MCF 10A (cell line): ENCODE measurements at regions not wholly inside any gene's neighbourhood (a gene's known extent, or its start where the extent isn't known, plus 50 kb on each side); places are given as distances from the start of the nearest gene placed in this dataset.

Experiments
- BruUV-seq: library from RNA; stranded (reverse); fragments of 400-500 nt; replicated peaks from 2 replicates; lab custom pipeline; 2021; lab: Mats Ljungman, UMichigan
- CTCF ChIA-PET: fragments of 300-600 bp; sonication (Branson Sonifier 250); formaldehyde crosslinking; extraction: SDS; loops from one replicate; lab custom pipeline; 2021; ENCODE audit warnings: antibody characterized with exemption, inconsistent platforms; lab: Yijun Ruan, JAX
- POLR2A ChIA-PET: fragments of 300-600, 350-650 bp; sonication (Branson Sonifier 250); formaldehyde crosslinking; extraction: SDS; loops from one replicate; lab custom pipeline; 2020; ENCODE audit warnings: antibody characterized with exemption, inconsistent platforms; lab: Yijun Ruan, JAX
- DNase-seq: peaks from one replicate; pipeline ENCODE4 v3.0.0-alpha.2; 2018; ENCODE audit not compliant: unreplicated experiment
- H3K27ac Mint-ChIP-seq: one replicate; pipeline ENCODE4 v1.8.0; 2022; ENCODE audit warnings: mild to moderate bottlenecking, low read depth, mixed read lengths; ENCODE audit not compliant: unreplicated experiment
- H3K27me3 Mint-ChIP-seq: one replicate; pipeline ENCODE4 v1.8.0; 2022; ENCODE audit warnings: mixed read lengths; ENCODE audit not compliant: insufficient read depth, unreplicated experiment
- H3K36me3 Mint-ChIP-seq: one replicate; pipeline ENCODE4 v1.8.0; 2022; ENCODE audit warnings: mild to moderate bottlenecking, moderate library complexity, mixed read lengths; ENCODE audit not compliant: insufficient read depth, unreplicated experiment
- H3K4me1 Mint-ChIP-seq: one replicate; pipeline ENCODE4 v1.8.0; 2022; ENCODE audit warnings: mixed read lengths; ENCODE audit not compliant: insufficient read depth, unreplicated experiment
- H3K4me3 Mint-ChIP-seq: one replicate; pipeline ENCODE4 v1.8.0; 2022; ENCODE audit warnings: mild to moderate bottlenecking, moderate library complexity, mixed read lengths; ENCODE audit not compliant: unreplicated experiment
- H3K9me3 Mint-ChIP-seq: one replicate; pipeline ENCODE4 v1.8.0; 2022; ENCODE audit warnings: mixed read lengths; ENCODE audit not compliant: unreplicated experiment
- intact Hi-C: fragments of 100-400 bp; cut with micrococcal nuclease; formaldehyde crosslinking; loops from 2 replicates; pipeline ENCODE4 v1.14.1; 2022
- TF ChIP-seq, protein P1 (sequence below): fragments of 200-600 bp; IDR thresholded peaks from one replicate; pipeline ENCODE4 v1.8.0; 2022; ENCODE audit warnings: antibody characterized with exemption, mild to moderate bottlenecking; ENCODE audit not compliant: unreplicated experiment

DNA sequence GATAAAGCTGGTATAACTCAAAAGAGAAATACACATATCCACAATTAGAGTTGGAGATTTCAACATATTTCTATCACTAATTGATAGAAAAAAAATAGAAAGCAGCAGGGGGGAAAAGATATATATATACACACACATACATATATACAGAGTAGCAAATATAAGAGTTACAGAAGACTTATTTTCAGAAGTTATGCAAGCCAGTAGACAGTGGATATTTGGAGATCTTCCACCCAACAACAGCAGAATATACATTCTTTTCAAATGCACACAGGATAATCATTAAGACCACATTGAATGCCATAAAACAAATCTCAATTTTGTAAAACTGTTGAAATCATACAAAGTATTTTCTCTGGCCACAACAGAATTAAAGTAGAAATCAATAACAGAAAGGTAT, 192.8 kb downstream of the LACC1 start:
- ChIA-PET CTCF (interaction anchor here (0.6 to 1.0 kb wide), 3 partner anchors 31 to 82 kb away, joined by 3 to 5 read pairs (median 4); no protein-coding TSS in a partner anchor), POLR2A (interaction anchor here (0.6 to 1.0 kb wide), 3 partner anchors 19 to 70 kb away, joined by 3 to 4 read pairs (median 3); no protein-coding TSS in a partner anchor)
- no peaks in the 10 kb centered on the region for H3K27me3 Mint-ChIP-seq
- no peak for DNase-seq
- peaks cover 6% of the 10 kb centered on the region for H3K4me1 Mint-ChIP-seq
- no peaks in the 10 kb centered on the region for H3K36me3 Mint-ChIP-seq
- BruUV-seq, result no TSS peak
- no peak overlapping the region for H3K4me3 Mint-ChIP-seq
- H3K27ac Mint-ChIP-seq, result no peak overlapping the region
- intact Hi-C loops, result no loop called here
- H3K9me3 Mint-ChIP-seq, result peaks cover 44% of the 10 kb centered on the region
- TF ChIP-seq, protein P1, sequence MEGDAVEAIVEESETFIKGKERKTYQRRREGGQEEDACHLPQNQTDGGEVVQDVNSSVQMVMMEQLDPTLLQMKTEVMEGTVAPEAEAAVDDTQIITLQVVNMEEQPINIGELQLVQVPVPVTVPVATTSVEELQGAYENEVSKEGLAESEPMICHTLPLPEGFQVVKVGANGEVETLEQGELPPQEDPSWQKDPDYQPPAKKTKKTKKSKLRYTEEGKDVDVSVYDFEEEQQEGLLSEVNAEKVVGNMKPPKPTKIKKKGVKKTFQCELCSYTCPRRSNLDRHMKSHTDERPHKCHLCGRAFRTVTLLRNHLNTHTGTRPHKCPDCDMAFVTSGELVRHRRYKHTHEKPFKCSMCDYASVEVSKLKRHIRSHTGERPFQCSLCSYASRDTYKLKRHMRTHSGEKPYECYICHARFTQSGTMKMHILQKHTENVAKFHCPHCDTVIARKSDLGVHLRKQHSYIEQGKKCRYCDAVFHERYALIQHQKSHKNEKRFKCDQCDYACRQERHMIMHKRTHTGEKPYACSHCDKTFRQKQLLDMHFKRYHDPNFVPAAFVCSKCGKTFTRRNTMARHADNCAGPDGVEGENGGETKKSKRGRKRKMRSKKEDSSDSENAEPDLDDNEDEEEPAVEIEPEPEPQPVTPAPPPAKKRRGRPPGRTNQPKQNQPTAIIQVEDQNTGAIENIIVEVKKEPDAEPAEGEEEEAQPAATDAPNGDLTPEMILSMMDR, result no peak

DNA sequence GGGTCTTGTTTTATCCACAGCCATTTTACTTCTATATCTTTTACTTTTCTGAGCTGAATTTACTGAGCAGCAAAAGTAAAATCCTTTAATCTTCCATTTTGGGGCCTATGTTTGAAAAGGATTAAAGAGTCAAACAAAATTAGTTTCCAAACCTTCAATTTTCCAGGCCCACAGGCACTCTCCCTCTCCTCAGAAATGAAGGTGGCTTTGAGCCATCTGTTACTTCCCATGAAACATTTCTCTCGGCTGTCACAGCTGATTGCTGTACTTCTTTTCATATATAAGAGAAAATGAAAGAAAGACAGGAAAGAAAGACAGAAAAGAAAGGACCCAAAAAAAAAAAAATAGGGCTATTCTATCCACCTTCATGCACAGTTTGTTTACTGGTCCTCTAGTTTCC, 194.9 kb downstream of the LACC1 start:
- BruUV-seq, result no TSS peak
- H3K9me3 Mint-ChIP-seq, result peaks cover 35% of the 10 kb centered on the region
- no peaks in the 10 kb centered on the region for H3K4me1 Mint-ChIP-seq
- H3K4me3 Mint-ChIP-seq, result no peak overlapping the region
- TF ChIP-seq, protein P1, result no peak
- no peaks in the 10 kb centered on the region for H3K36me3 Mint-ChIP-seq
- ChIA-PET CTCF (no interaction called here), POLR2A (interaction anchor here (0.8 kb wide), 1 partner anchor 67 kb away, joined by 4 read pairs; no protein-coding TSS in a partner anchor)
- H3K27me3 Mint-ChIP-seq, result no peaks in the 10 kb centered on the region
- intact Hi-C loops, result no loop called here
- no peak for DNase-seq
- no peak overlapping the region for H3K27ac Mint-ChIP-seq

DNA sequence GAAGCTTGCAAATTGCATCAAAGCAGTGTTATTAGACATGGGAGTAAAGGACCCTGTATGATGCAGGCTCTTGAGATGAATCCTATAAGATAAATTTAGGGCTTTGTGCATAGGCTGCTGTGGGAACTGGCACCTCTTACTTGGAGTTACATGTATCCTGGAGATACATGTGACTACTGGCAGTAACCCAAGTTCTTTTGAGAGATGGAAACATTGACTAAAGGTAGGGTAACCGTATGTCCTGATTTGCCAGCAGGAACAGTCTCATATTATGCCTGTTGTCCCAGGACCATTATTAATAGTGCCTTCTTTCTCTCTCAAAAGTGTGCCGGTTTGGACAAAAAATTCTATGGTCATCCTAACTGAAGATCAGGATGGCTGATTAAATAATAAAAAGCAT, 195.4 kb downstream of the LACC1 start:
- H3K36me3 Mint-ChIP-seq, result no peaks in the 10 kb centered on the region
- H3K4me1 Mint-ChIP-seq, result no peaks in the 10 kb centered on the region
- H3K4me3 Mint-ChIP-seq, result no peak overlapping the region
- no peak for DNase-seq
- no peak overlapping the region for H3K27ac Mint-ChIP-seq
- intact Hi-C loops, result no loop called here
- ChIA-PET POLR2A (no interaction called here), CTCF (no interaction called here)
- TF ChIP-seq, protein P1, result no peak
- peaks cover 32% of the 10 kb centered on the region for H3K9me3 Mint-ChIP-seq
- no peaks in the 10 kb centered on the region for H3K27me3 Mint-ChIP-seq
- no TSS peak for BruUV-seq

DNA sequence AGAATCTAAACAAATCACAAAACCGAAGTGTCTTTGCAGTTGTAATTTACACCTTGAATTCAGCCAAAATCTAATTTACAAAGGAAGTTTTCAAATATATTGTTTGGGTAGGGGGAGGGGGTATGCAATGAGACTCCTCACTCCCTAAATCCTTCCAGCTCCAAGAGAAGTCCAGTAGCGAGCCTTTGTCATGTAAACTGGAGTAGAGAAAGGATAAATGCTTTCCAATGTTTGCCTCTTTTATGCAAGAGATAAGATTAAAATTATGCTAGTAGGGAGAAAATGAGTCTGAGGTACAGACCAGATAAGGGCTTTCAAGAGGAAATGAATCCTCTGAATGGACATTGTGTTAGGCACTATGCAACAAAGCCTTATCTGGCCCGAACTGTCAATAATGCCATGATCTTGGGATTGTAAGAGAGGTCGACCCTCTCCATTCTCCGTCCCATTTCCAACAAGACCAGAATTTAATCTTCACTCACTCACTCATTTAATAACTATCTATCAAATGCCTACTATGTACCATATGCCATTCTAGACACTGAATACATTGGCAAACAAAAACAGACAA, 199.2 kb downstream of the LACC1 start:
- Mint-ChIP-seq H3K36me3 (no peaks in the 10 kb centered on the region), H3K4me3 (no peak overlapping the region), H3K27ac (no peak overlapping the region), H3K27me3 (no peaks in the 10 kb centered on the region), H3K4me1 (no peaks in the 10 kb centered on the region), H3K9me3 (peaks cover 7% of the 10 kb centered on the region)
- ChIA-PET POLR2A (no interaction called here), CTCF (no interaction called here)
- intact Hi-C loops, result no loop called here
- no TSS peak for BruUV-seq
- TF ChIP-seq, protein P1, result no peak
- no peak for DNase-seq
